ENCODE measurements at regions not wholly inside any gene's neighbourhood (a gene's known extent, or its start where the extent isn't known, plus 50 kb on each side); places are given as distances from the start of the nearest gene placed in this dataset.

GRCh38 chr1:30485072-30485471, 238.3 kb downstream of the MATN1 start:
- H3K4me3 ChIP-seq = no peak overlapping the region
- H3K4me1 ChIP-seq = no peaks in the 10 kb centered on the region
- H3K36me3 ChIP-seq = no peaks in the 10 kb centered on the region
- H3K9me3 ChIP-seq = peaks cover 3 to 5% of the 10 kb centered on the region in 2 donors
- intact Hi-C loops (cut with DNase I) = no loop called here
- DNase-seq (ENCODE audit: low spot score in 2 of 2) = no peak
- H3K27me3 ChIP-seq = no peaks in the 10 kb centered on the region
- no peak for TF ChIP-seq CTCF (IDR thresholded peaks at IDR 0.05)
- H3K27ac ChIP-seq = no peak overlapping the region

- no peak for DNase-seq (ENCODE audit: low spot score in 2 of 2)
- intact Hi-C loops (cut with DNase I) = no loop called here
- H3K27ac ChIP-seq = no peak overlapping the region
- no peaks in the 10 kb centered on the region for H3K4me1 ChIP-seq
- no peak for TF ChIP-seq CTCF (IDR thresholded peaks at IDR 0.05)
- peaks cover 3 to 5% of the 10 kb centered on the region in 2 donors for H3K9me3 ChIP-seq
- no peak overlapping the region for H3K4me3 ChIP-seq
- no peaks in the 10 kb centered on the region for H3K36me3 ChIP-seq
- no peaks in the 10 kb centered on the region for H3K27me3 ChIP-seq
Observed at GRCh38 chr1:30484668-30485067, 238.7 kb downstream of the MATN1 start.

GRCh38 chr1:30479575-30479974, 243.8 kb downstream of the MATN1 start:
- H3K9me3 ChIP-seq = peaks cover 3 to 5% of the 10 kb centered on the region in 2 donors
- no peak for DNase-seq (ENCODE audit: low spot score in 2 of 2)
- H3K4me1 ChIP-seq = no peaks in the 10 kb centered on the region
- intact Hi-C loops (cut with DNase I) = no loop called here
- H3K27me3 ChIP-seq = no peaks in the 10 kb centered on the region
- TF ChIP-seq CTCF (IDR thresholded peaks at IDR 0.05) = no peak
- H3K4me3 ChIP-seq = no peak overlapping the region
- H3K27ac ChIP-seq = no peak overlapping the region
- H3K36me3 ChIP-seq = no peaks in the 10 kb centered on the region

GRCh38 chr1:30478799-30479563, 244.4 kb downstream of the MATN1 start:
- no peaks in the 10 kb centered on the region for H3K36me3 ChIP-seq
- intact Hi-C loops (cut with DNase I) = no loop called here
- H3K27ac ChIP-seq = no peak overlapping the region
- peaks cover 3 to 5% of the 10 kb centered on the region in 2 donors for H3K9me3 ChIP-seq
- no peaks in the 10 kb centered on the region for H3K27me3 ChIP-seq
- no peak for DNase-seq (ENCODE audit: low spot score in 2 of 2)
- no peak for TF ChIP-seq CTCF (IDR thresholded peaks at IDR 0.05)
- no peak overlapping the region for H3K4me3 ChIP-seq
- no peaks in the 10 kb centered on the region for H3K4me1 ChIP-seq

- Histone ChIP-seq H3K9me3 (peaks cover 3 to 5% of the 10 kb centered on the region in 2 donors), H3K4me1 (no peaks in the 10 kb centered on the region), H3K27me3 (no peaks in the 10 kb centered on the region), H3K4me3 (no peak overlapping the region), H3K27ac (no peak overlapping the region), H3K36me3 (no peaks in the 10 kb centered on the region)
- intact Hi-C loops (cut with DNase I) = no loop called here
- no peak for DNase-seq (ENCODE audit: low spot score in 2 of 2)
- TF ChIP-seq CTCF (IDR thresholded peaks at IDR 0.05) = no peak
Observed at GRCh38 chr1:30478283-30478682, 245.1 kb downstream of the MATN1 start.
